ENCODE measurements at regions not wholly inside any gene's neighbourhood (a gene's known extent, or its start where the extent isn't known, plus 50 kb on each side); places are given as distances from the start of the nearest gene placed in this dataset.

DNA sequence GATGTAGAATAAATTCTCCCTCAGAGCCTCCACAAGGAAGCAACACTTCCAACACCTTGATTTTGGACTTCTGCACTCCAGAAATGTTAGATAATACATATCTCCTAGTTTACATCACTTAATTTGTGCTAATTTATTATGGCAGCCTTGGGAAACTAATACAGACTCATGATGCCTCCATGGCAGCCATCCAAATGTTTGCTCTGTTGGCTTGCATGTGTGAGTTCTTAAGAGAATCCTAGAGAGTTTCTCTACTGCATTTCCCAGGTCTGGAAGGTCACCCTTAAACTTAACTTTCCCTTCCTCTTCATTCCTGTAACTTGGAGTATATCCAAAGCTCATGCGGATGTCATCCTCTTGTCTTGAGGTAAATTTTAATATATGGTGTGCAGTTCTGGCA is 956.1 kb downstream of the ADGRL3 start:
- H3K9me3 Mint-ChIP-seq, result peaks cover 0 to 4% of the 10 kb centered on the region in 2 experiments; a peak in 2 of 5 replicates
- H3T11ph ChIP-seq (ENCODE audit: low read length), result no peak overlapping the region
- no peak overlapping the region for H2BK120ac ChIP-seq (ENCODE audit: low read depth, low read length, poor library complexity, severe bottlenecking)
- H3K27me3 Mint-ChIP-seq (ENCODE audit: low read depth), result no peaks in the 10 kb centered on the region
- no peak overlapping the region for H2BK12ac ChIP-seq (ENCODE audit: insufficient read length, low read depth, low read length)
- WGBS (ENCODE audit: extremely low coverage, insufficient read length, low lambda C conversion rate), result no CpG with 5 or more reads among the region's 1 CpG
- no peak overlapping the region for H4K8ac ChIP-seq (replicated peaks; ENCODE audit: insufficient read length, low read depth, low read length)
- H3K14ac ChIP-seq (ENCODE audit: insufficient read depth, low read length), result no peak overlapping the region
- no peak overlapping the region for H3K4ac ChIP-seq (ENCODE audit: low read depth, low read length)
- H3K4me2 ChIP-seq (ENCODE audit: insufficient read depth, insufficient read length, low read length), result no peak overlapping the region
- H2BK5ac ChIP-seq (ENCODE audit: insufficient read length, low read length), result no peak overlapping the region
- H4K5ac ChIP-seq (ENCODE audit: insufficient read length, low read depth, low read length), result no peak overlapping the region
- no peak overlapping the region for H2AK5ac ChIP-seq (ENCODE audit: insufficient read length, low read length)
- DNase-seq, result no peak
- no peak overlapping the region for H3K23ac ChIP-seq (ENCODE audit: insufficient read length, low read depth, low read length)
- H3K4me3 Mint-ChIP-seq, result no peak overlapping the region
- H3K79me2 ChIP-seq (ENCODE audit: insufficient read depth, low read length), result no peaks in the 10 kb centered on the region
- no peaks in the 10 kb centered on the region for H3K9me3 ChIP-seq (ENCODE audit: control insufficient read depth, low read depth, low read length)
- H3K9ac ChIP-seq (ENCODE audit: extremely low read depth, insufficient read length, low read length), result no peak overlapping the region
- no peaks in the 10 kb centered on the region for H4K20me1 ChIP-seq (ENCODE audit: control insufficient read depth, insufficient read depth, insufficient read length)
- no peak overlapping the region for H3K27ac ChIP-seq (ENCODE audit: insufficient read length, low read depth, low read length)
- no peaks in the 10 kb centered on the region for H3K4me1 ChIP-seq (ENCODE audit: insufficient read depth, low read length)
- H3K23me2 ChIP-seq (ENCODE audit: insufficient read length, low read depth, low read length, poor library complexity, severe bottlenecking), result no peaks in the 10 kb centered on the region
- H3K56ac ChIP-seq (ENCODE audit: insufficient read length, low read depth, low read length), result no peak overlapping the region
- no peak overlapping the region for H2BK20ac ChIP-seq (ENCODE audit: low read depth, low read length, poor library complexity, severe bottlenecking)
- H3K79me1 ChIP-seq (ENCODE audit: insufficient read depth, low read depth, low read length, poor library complexity, severe bottlenecking), result no peaks in the 10 kb centered on the region
- H3K36me3 Mint-ChIP-seq (ENCODE audit: insufficient read depth in 1 of 3, low read depth in 3 of 3), result peaks cover 0 to 5% (median 0%) of the 10 kb centered on the region in 3 experiments; a peak in 2 of 7 replicates
- H4K91ac ChIP-seq (ENCODE audit: insufficient read length, low read depth, low read length), result no peak overlapping the region
- H3K18ac ChIP-seq (ENCODE audit: insufficient read length, low read depth, low read length), result no peak overlapping the region
- no peak overlapping the region for H3K27ac Mint-ChIP-seq
- H3K27me3 ChIP-seq (ENCODE audit: insufficient read depth, low read length), result no peaks in the 10 kb centered on the region
- H2AFZ ChIP-seq (ENCODE audit: low read length), result no peak overlapping the region
- TF ChIP-seq, protein P1, sequence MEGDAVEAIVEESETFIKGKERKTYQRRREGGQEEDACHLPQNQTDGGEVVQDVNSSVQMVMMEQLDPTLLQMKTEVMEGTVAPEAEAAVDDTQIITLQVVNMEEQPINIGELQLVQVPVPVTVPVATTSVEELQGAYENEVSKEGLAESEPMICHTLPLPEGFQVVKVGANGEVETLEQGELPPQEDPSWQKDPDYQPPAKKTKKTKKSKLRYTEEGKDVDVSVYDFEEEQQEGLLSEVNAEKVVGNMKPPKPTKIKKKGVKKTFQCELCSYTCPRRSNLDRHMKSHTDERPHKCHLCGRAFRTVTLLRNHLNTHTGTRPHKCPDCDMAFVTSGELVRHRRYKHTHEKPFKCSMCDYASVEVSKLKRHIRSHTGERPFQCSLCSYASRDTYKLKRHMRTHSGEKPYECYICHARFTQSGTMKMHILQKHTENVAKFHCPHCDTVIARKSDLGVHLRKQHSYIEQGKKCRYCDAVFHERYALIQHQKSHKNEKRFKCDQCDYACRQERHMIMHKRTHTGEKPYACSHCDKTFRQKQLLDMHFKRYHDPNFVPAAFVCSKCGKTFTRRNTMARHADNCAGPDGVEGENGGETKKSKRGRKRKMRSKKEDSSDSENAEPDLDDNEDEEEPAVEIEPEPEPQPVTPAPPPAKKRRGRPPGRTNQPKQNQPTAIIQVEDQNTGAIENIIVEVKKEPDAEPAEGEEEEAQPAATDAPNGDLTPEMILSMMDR (conservative IDR thresholded peaks at IDR 0.05), result no peak
- H3K4me1 Mint-ChIP-seq, result no peaks in the 10 kb centered on the region
- H2BK15ac ChIP-seq (ENCODE audit: low read depth, low read length), result no peak overlapping the region

Data from H9 (cell line).